Liver (tissue), 7 donors: ENCODE measurements at regions not wholly inside any gene's neighbourhood (a gene's known extent, or its start where the extent isn't known, plus 50 kb on each side); places are given as distances from the start of the nearest gene placed in this dataset.

Experiments
- DNase-seq: peaks from one replicate; pipeline ENCODE4 v3.0.0-alpha.2; 2017; ENCODE audit warnings: low spot score
- H3K27ac ChIP-seq, 2 donors: one replicate each; pipeline ENCODE4 v1.7.0; 2013; ENCODE audit warnings: inconsistent platforms in 2 of 2, low read length in 2 of 2, control low read depth in 1 of 2, low read depth in 1 of 2, mild to moderate bottlenecking in 1 of 2
- H3K27me3 ChIP-seq, 4 donors: one replicate each; pipeline versions ENCODE4 v1.6.1 to v1.7.0; 2013; ENCODE audit warnings: low read length in 3 of 4, inconsistent platforms in 1 of 4, mild to moderate bottlenecking in 1 of 4, moderate library complexity in 1 of 4; ENCODE audit not compliant: control insufficient read depth in 4 of 4, insufficient read depth in 4 of 4
- H3K36me3 ChIP-seq, 4 donors: one replicate each; pipeline versions ENCODE4 v1.6.1 to v1.7.0; 2013; ENCODE audit warnings: low read length in 3 of 4, mild to moderate bottlenecking in 3 of 4, low read depth in 1 of 4, moderate library complexity in 1 of 4; ENCODE audit not compliant: control insufficient read depth in 4 of 4, insufficient read depth in 3 of 4
- H3K4me1 ChIP-seq, 4 donors: one replicate each; pipeline versions ENCODE4 v1.6.1 to v1.7.0; 2013; ENCODE audit warnings: low read length in 3 of 4, mild to moderate bottlenecking in 3 of 4, moderate library complexity in 1 of 4; ENCODE audit not compliant: control insufficient read depth in 4 of 4, insufficient read depth in 4 of 4
- H3K4me3 ChIP-seq, 3 donors: one replicate each; pipeline versions ENCODE4 v1.6.1 to v1.7.0; 2013; ENCODE audit warnings: low read length in 3 of 3, control low read depth in 1 of 3, low read depth in 1 of 3, mild to moderate bottlenecking in 1 of 3
- H3K9ac ChIP-seq, 2 donors: one replicate each; pipeline ENCODE4 v1.7.0; 2013; ENCODE audit warnings: low read length in 2 of 2, mild to moderate bottlenecking in 2 of 2, moderate library complexity in 2 of 2, control low read depth in 1 of 2, low read depth in 1 of 2
- H3K9me3 ChIP-seq, 4 donors: one replicate each; pipeline versions ENCODE4 v1.6.1 to v1.7.0; 2013; ENCODE audit warnings: low read length in 3 of 4; ENCODE audit not compliant: control insufficient read depth in 4 of 4
- FOXA1 ChIP-seq: IDR thresholded peaks from 2 replicates; pipeline ENCODE4 v1.6.1; 2016; ENCODE audit warnings: antibody characterized with exemption
- FOXA2 ChIP-seq: IDR thresholded peaks from 2 replicates; pipeline ENCODE4 v1.6.1; 2016; ENCODE audit warnings: antibody characterized with exemption
- GABPA ChIP-seq, 2 donors: IDR thresholded peaks in 1 of 2; conservative IDR thresholded peaks in 1 of 2; 2 replicates each; pipeline ENCODE4 v1.6.1; 2016; ENCODE audit warnings: antibody characterized with exemption in 2 of 2, mild to moderate bottlenecking in 1 of 2, moderate library complexity in 1 of 2
- JUND ChIP-seq, 2 donors: IDR thresholded peaks; 2 replicates each; pipeline ENCODE4 v1.6.1; 2016; ENCODE audit warnings: antibody characterized with exemption in 2 of 2
- NR2F2 ChIP-seq: IDR thresholded peaks from 2 replicates; pipeline ENCODE4 v1.6.1; 2016; ENCODE audit warnings: antibody characterized with exemption
- RAD21 ChIP-seq, 2 donors: IDR thresholded peaks; 2 replicates each; pipeline ENCODE4 v1.6.1; 2016; ENCODE audit warnings: antibody characterized with exemption in 2 of 2, mild to moderate bottlenecking in 2 of 2
- RXRA ChIP-seq, 2 donors: IDR thresholded peaks; 2 replicates each; pipeline ENCODE4 v1.6.1; 2017 to 2018; ENCODE audit warnings: antibody characterized with exemption in 2 of 2, mild to moderate bottlenecking in 1 of 2
- SP1 ChIP-seq: IDR thresholded peaks from 2 replicates; pipeline ENCODE4 v1.6.1; 2018; ENCODE audit warnings: antibody characterized with exemption, mild to moderate bottlenecking
- TAF1 ChIP-seq: conservative IDR thresholded peaks from 2 replicates; pipeline ENCODE4 v1.6.1; 2016; ENCODE audit warnings: antibody characterized with exemption, mild to moderate bottlenecking
- YY1 ChIP-seq: IDR thresholded peaks from 2 replicates; pipeline ENCODE4 v1.6.1; 2016; ENCODE audit warnings: antibody characterized with exemption, mild to moderate bottlenecking
- WGBS: extraction: QIAGEN DNeasy Blood & Tissue Kit; methylation state at CpG from one replicate; pipeline ENCODE4 v1.1.7; 2013; 5-methylcytosine and 5-hydroxymethylcytosine counted together
- TF ChIP-seq, protein P1 (sequence below): IDR thresholded peaks from 2 replicates; pipeline ENCODE4 v1.6.1; 2016; ENCODE audit warnings: antibody characterized with exemption
- TF ChIP-seq, protein P2 (sequence below): IDR thresholded peaks from 2 replicates; pipeline ENCODE4 v1.6.1; 2016; ENCODE audit warnings: antibody characterized with exemption
- TF ChIP-seq, protein P3 (sequence below): IDR thresholded peaks from 2 replicates; pipeline ENCODE4 v1.6.1; 2016; ENCODE audit warnings: antibody characterized with exemption
- donor health status: healthy.
- donor health status: healthy.
- donor health status: healthy.
- donor health status: healthy.

DNA sequence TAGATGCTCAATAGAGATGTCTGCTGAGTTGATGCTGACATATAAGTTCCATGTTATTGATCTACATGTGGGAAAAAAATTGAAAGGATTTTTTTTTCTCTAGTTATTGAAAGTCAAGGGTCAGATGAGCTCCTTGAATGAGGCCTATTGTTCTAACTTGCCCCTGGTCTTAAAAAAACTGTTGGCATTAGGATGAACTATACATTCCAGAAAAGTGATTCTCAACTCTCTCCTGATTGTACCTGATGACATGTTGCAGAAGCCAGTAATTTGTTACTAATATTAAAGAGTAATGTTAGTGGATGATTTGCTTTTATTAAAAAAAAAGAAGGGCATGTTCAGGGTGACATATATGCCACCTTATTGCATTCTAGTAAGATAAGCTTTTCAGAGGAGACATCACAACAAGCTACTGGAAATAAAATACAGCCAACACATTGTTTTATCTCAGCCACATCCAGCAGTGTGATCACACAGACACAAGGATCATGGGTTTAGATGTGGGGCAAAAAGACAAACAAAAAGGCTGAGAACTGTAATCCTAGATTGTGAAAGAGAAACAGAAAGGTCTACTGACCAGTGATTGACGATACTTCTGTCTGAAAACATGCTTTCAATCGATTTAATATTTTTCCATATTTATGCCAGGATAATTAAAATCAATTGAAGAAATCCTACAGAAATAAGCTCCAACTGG is 1314.1 kb upstream of the C9orf72 start:
- Histone ChIP-seq H3K4me3 (no peak overlapping the region), H3K27me3 (no peaks in the 10 kb centered on the region), H3K36me3 (no peaks in the 10 kb centered on the region), H3K9ac (no peak overlapping the region), H3K27ac (no peak overlapping the region), H3K9me3 (no peaks in the 10 kb centered on the region), H3K4me1 (no peaks in the 10 kb centered on the region)
- TF ChIP-seq NR2F2 = no peak
- no peak for DNase-seq
- WGBS = 60% methylated on average over 2 of the region's 2 CpGs

DNA sequence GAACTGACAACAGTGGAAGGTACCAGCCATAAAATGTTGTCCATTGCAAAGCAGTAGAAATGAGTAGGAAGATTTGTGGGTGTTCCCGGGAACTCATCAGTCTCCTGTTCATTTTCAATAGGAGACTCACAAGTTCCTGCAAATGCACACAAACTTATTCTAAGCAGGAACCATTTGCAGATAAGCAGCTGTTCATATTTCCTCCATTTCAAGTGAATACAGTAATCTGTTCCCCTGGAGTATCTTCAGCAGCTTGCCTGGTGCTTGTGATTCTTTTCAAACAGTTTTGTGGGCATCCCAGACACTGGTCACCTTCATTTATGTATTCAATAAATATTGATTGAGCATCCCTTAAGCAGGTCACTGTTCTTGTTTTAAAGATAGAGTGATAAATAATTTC is 1315.5 kb upstream of the C9orf72 start:
- Histone ChIP-seq H3K4me1 (no peaks in the 10 kb centered on the region), H3K27ac (no peak overlapping the region), H3K9ac (no peak overlapping the region), H3K27me3 (no peaks in the 10 kb centered on the region), H3K4me3 (no peak overlapping the region), H3K9me3 (no peaks in the 10 kb centered on the region), H3K36me3 (no peaks in the 10 kb centered on the region)
- no peak for DNase-seq
- TF ChIP-seq TAF1 (no peak), FOXA1 (no peak), RXRA (IDR thresholded peaks at IDR 0.05) (no peak), RAD21 (IDR thresholded peaks at IDR 0.05) (no peak), JUND (IDR thresholded peaks at IDR 0.05) (no peak), FOXA2 (no peak), GABPA (IDR thresholded peaks at IDR 0.05 in 1 of 2, conservative IDR thresholded peaks at IDR 0.05 in 1 of 2) (no peak), SP1 (no peak)
- TF ChIP-seq, protein P1, sequence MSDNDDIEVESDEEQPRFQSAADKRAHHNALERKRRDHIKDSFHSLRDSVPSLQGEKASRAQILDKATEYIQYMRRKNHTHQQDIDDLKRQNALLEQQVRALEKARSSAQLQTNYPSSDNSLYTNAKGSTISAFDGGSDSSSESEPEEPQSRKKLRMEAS = no peak
- TF ChIP-seq, protein P2, sequence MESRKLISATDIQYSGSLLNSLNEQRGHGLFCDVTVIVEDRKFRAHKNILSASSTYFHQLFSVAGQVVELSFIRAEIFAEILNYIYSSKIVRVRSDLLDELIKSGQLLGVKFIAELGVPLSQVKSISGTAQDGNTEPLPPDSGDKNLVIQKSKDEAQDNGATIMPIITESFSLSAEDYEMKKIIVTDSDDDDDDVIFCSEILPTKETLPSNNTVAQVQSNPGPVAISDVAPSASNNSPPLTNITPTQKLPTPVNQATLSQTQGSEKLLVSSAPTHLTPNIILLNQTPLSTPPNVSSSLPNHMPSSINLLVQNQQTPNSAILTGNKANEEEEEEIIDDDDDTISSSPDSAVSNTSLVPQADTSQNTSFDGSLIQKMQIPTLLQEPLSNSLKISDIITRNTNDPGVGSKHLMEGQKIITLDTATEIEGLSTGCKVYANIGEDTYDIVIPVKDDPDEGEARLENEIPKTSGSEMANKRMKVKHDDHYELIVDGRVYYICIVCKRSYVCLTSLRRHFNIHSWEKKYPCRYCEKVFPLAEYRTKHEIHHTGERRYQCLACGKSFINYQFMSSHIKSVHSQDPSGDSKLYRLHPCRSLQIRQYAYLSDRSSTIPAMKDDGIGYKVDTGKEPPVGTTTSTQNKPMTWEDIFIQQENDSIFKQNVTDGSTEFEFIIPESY = no peak
- TF ChIP-seq, protein P3, sequence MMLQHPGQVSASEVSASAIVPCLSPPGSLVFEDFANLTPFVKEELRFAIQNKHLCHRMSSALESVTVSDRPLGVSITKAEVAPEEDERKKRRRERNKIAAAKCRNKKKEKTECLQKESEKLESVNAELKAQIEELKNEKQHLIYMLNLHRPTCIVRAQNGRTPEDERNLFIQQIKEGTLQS = no peak
- 48% methylated on average over 1 of the region's 1 CpG for WGBS

DNA sequence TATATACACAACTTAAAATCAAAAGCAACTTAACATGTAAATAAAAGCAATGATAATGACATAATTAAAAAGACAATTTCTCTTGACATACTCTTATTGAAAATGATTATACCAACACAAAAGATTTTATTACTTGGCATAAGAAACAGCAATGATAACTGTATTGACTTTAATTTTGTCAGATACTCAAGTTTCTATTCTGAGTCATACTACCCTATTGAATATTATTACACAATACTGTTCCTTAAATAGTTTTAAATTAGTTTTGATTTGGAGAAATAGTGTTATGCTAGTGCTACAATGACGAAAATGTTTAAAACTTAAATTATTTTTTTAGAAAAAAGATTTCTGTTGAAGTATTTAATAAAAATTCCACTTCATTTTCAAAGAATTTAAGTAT is 1319.3 kb upstream of the C9orf72 start:
- WGBS = 44% methylated on average over 1 of the region's 1 CpG
- H3K36me3 ChIP-seq = no peaks in the 10 kb centered on the region
- H3K27me3 ChIP-seq = no peaks in the 10 kb centered on the region
- no peak overlapping the region for H3K27ac ChIP-seq
- no peak for TF ChIP-seq YY1
- TF ChIP-seq, protein P2 = no peak
- H3K4me3 ChIP-seq = no peak overlapping the region
- H3K9me3 ChIP-seq = no peaks in the 10 kb centered on the region
- H3K9ac ChIP-seq = no peak overlapping the region
- DNase-seq = no peak
- no peaks in the 10 kb centered on the region for H3K4me1 ChIP-seq
